PC-3 (cell line): ENCODE measurements at regions not wholly inside any gene's neighbourhood (a gene's known extent, or its start where the extent isn't known, plus 50 kb on each side); places are given as distances from the start of the nearest gene placed in this dataset.
"Not testable (repeated sequence)": the region's sequence is repeated elsewhere in the genome, so short reads cannot be mapped to it uniquely, and the experiment has no call there.

Source experiments
- CTCF ChIP-seq: fragments of 300-600 bp; sonication (generic); conservative IDR thresholded peaks from 2 replicates; pipeline ENCODE4 v1.5.1; 2017; ENCODE audit warnings: antibody characterized with exemption, low read depth, mild to moderate bottlenecking, low read length
- EZH2phosphoT487 ChIP-seq: fragments of 300-600 bp; sonication (generic); IDR thresholded peaks from 2 replicates; pipeline ENCODE4 v1.6.1; 2018; ENCODE audit warnings: mild to moderate bottlenecking, antibody characterized with exemption, low read length, borderline replicate concordance

GRCh38 chr4:118512870-118513269 is 160.1 kb upstream of the PRSS12 start:
- TF ChIP-seq CTCF, EZH2phosphoT487: not testable (repeated sequence)
